Caco-2 (cell line): ENCODE measurements at regions not wholly inside any gene's neighbourhood (a gene's known extent, or its start where the extent isn't known, plus 50 kb on each side); places are given as distances from the start of the nearest gene placed in this dataset.

Experiments
- BruUV-seq: library from RNA; stranded (reverse); fragments of 400-500 nt; replicated peaks from 2 replicates; lab custom pipeline; 2021; lab: Mats Ljungman, UMichigan
- CTCF ChIA-PET: fragments of 300-600 bp; sonication (Branson Sonifier 250); formaldehyde crosslinking; loops from one replicate; lab custom pipeline; 2022; ENCODE audit warnings: antibody characterized with exemption; lab: Charles Lee
- POLR2A ChIA-PET: fragments of 300-600 bp; sonication (Branson Sonifier 250); formaldehyde crosslinking; loops from one replicate; lab custom pipeline; 2022; ENCODE audit warnings: antibody characterized with exemption; lab: Charles Lee
- DNase-seq, 2 experiments: peaks; one replicate each; pipeline versions ENCODE4 v3.0.0 to v3.0.0-alpha.2; 2020 to 2022
- H3K27me3 ChIP-seq: replicated peaks from 2 replicates; pipeline ENCODE4 v1.6.0; 2011; ENCODE audit warnings: low read length; ENCODE audit not compliant: control insufficient read depth, insufficient read depth
- H3K36me3 ChIP-seq: 2 replicates; pipeline ENCODE4 v1.5.1; 2011; ENCODE audit warnings: low read length; ENCODE audit not compliant: control insufficient read depth, insufficient read depth
- H3K4me1 ChIP-seq: fragments of 250-450 bp; sonication (Bioruptor Pico); 2 replicates; pipeline ENCODE4 v1.5.1; 2020; ENCODE audit warnings: mild to moderate bottlenecking
- H3K4me3 ChIP-seq: 2 replicates; pipeline ENCODE4 v1.5.1; 2011; ENCODE audit warnings: low read depth, mild to moderate bottlenecking, control low read depth, low read length
- H3K9me3 ChIP-seq: fragments of 250-450 bp; sonication (Bioruptor Pico); 2 replicates; pipeline ENCODE4 v1.5.1; 2020; ENCODE audit warnings: mild to moderate bottlenecking, moderate library complexity
- H3K27ac Mint-ChIP-seq: one replicate; pipeline ENCODE4 v1.8.0; 2022; ENCODE audit warnings: mixed read lengths; ENCODE audit not compliant: unreplicated experiment
- H3K27me3 Mint-ChIP-seq: one replicate; pipeline ENCODE4 v1.8.0; 2022; ENCODE audit warnings: mixed read lengths; ENCODE audit not compliant: insufficient read depth, unreplicated experiment
- H3K36me3 Mint-ChIP-seq: one replicate; pipeline ENCODE4 v1.8.0; 2022; ENCODE audit warnings: mild to moderate bottlenecking, mixed read lengths; ENCODE audit not compliant: insufficient read depth, unreplicated experiment
- H3K4me1 Mint-ChIP-seq: one replicate; pipeline ENCODE4 v1.8.0; 2022; ENCODE audit warnings: low read depth, mixed read lengths; ENCODE audit not compliant: unreplicated experiment
- H3K4me3 Mint-ChIP-seq: one replicate; pipeline ENCODE4 v1.8.0; 2022; ENCODE audit warnings: mild to moderate bottlenecking, moderate library complexity, mixed read lengths; ENCODE audit not compliant: unreplicated experiment
- H3K9me3 Mint-ChIP-seq: one replicate; pipeline ENCODE4 v1.8.0; 2022; ENCODE audit warnings: mixed read lengths; ENCODE audit not compliant: unreplicated experiment
- intact Hi-C: fragments of 100-400 bp; cut with micrococcal nuclease; formaldehyde crosslinking; loops from one replicate; pipeline ENCODE4 v1.10.0; 2022; ENCODE audit not compliant: unreplicated experiment
- TF ChIP-seq, protein P1 (sequence below), 2 experiments: fragments of 200-600 bp in 1 of 2; IDR thresholded peaks; 1 replicate in 1 of 2; 2 replicates in 1 of 2; pipeline versions ENCODE4 v1.5.1 to v1.8.0; 2011 to 2022; ENCODE audit warnings: antibody characterized with exemption in 1 of 2, control low read depth in 1 of 2, inconsistent platforms in 1 of 2, low read depth in 1 of 2, low read length in 1 of 2, mild to moderate bottlenecking in 1 of 2, moderate library complexity in 1 of 2; ENCODE audit not compliant: insufficient read depth in 1 of 2, severe bottlenecking in 1 of 2, unreplicated experiment in 1 of 2

DNA sequence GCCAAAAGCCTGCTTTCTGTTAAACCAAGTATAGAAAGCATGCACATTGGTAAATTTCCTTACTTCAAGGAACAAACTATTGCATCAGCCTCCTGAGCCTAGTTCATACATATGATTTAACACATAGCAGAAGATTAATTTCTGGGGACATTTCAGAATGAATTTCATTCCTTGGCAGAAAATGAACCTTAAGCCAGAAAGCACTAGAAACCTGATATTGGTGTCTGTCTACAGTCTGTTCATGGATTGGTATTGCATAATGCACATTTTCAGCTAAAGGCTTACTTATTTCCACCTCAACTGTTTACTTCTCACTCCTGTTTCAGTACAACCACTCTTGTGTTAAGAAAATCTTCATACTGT, 1471.8 kb upstream of the NUDT12 start:
- no peaks in the 10 kb centered on the region for H3K36me3 ChIP-seq
- H3K9me3 ChIP-seq, result no peaks in the 10 kb centered on the region
- CTCF ChIA-PET, result no interaction called here
- no peaks in the 10 kb centered on the region for H3K27me3 ChIP-seq
- Mint-ChIP-seq H3K4me1 (peaks cover 16% of the 10 kb centered on the region), H3K9me3 (peaks cover 15% of the 10 kb centered on the region), H3K27me3 (no peaks in the 10 kb centered on the region), H3K27ac (peak overlapping the region; percentile 62), H3K36me3 (no peaks in the 10 kb centered on the region), H3K4me3 (no peak overlapping the region)
- BruUV-seq, result no TSS peak
- peaks cover 18% of the 10 kb centered on the region for H3K4me1 ChIP-seq
- POLR2A ChIA-PET, result no interaction called here
- no peak overlapping the region for H3K4me3 ChIP-seq
- no peak for DNase-seq
- TF ChIP-seq, protein P1, sequence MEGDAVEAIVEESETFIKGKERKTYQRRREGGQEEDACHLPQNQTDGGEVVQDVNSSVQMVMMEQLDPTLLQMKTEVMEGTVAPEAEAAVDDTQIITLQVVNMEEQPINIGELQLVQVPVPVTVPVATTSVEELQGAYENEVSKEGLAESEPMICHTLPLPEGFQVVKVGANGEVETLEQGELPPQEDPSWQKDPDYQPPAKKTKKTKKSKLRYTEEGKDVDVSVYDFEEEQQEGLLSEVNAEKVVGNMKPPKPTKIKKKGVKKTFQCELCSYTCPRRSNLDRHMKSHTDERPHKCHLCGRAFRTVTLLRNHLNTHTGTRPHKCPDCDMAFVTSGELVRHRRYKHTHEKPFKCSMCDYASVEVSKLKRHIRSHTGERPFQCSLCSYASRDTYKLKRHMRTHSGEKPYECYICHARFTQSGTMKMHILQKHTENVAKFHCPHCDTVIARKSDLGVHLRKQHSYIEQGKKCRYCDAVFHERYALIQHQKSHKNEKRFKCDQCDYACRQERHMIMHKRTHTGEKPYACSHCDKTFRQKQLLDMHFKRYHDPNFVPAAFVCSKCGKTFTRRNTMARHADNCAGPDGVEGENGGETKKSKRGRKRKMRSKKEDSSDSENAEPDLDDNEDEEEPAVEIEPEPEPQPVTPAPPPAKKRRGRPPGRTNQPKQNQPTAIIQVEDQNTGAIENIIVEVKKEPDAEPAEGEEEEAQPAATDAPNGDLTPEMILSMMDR (IDR thresholded peaks at IDR 0.05; ENCODE audit: insufficient read depth in 1 of 2, low read depth in 1 of 2, low read length in 1 of 2, severe bottlenecking in 1 of 2, unreplicated experiment in 1 of 2), result no peak
- intact Hi-C loops, result loop anchor here (5.0 kb wide), 1 partner anchor 187 kb away; no protein-coding TSS in a partner anchor

DNA sequence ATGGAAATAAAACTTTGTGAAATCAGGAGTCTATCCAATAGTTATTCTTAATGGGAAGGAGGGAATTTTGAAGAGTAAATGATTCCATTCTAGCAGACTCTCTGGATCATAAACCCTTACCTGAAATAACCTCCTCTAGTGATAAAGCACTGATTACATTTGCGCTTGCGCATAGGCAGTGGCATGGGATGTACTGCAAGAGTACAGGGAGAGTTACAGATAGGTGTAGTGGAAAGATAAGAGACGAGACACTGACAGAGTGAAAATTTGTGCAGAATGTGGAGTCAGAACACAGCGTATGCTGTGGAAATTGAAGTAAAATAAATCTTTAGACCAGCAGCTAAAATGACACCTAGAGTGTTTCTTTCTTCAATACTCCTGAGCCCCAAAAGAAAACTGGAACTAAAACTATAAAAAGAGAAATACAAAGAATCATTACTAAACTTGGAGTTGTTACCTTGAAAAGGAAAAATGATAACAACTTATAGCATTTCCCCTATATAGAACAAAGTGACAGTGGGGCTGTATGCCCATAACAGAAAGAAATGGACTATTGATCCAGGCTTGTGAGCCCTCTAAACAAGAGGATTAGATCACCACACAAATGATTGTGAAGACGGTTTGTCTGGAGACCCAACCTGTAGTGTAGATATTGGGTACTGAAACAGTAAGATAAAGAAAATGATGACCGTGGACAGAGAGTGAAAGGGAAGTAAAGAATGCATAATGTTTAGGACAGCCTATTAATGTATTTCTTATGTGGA, 1471.2 kb upstream of the NUDT12 start:
- peak overlapping the region; percentile 62 for H3K27ac Mint-ChIP-seq
- no TSS peak for BruUV-seq
- peak overlapping the region; percentile 12 for H3K4me3 Mint-ChIP-seq
- intact Hi-C loops, result loop anchor here (5.0 kb wide), 1 partner anchor 187 kb away; no protein-coding TSS in a partner anchor
- peaks cover 16% of the 10 kb centered on the region for H3K4me1 Mint-ChIP-seq
- no peaks in the 10 kb centered on the region for H3K36me3 Mint-ChIP-seq
- DNase-seq, result peak; percentile 64 to 73
- Histone ChIP-seq H3K27me3 (no peaks in the 10 kb centered on the region), H3K36me3 (no peaks in the 10 kb centered on the region), H3K9me3 (no peaks in the 10 kb centered on the region), H3K4me1 (peaks cover 18% of the 10 kb centered on the region), H3K4me3 (no peak overlapping the region)
- peaks cover 11% of the 10 kb centered on the region for H3K9me3 Mint-ChIP-seq
- ChIA-PET CTCF (no interaction called here), POLR2A (no interaction called here)
- TF ChIP-seq, protein P1 (IDR thresholded peaks at IDR 0.05; ENCODE audit: insufficient read depth in 1 of 2, low read depth in 1 of 2, low read length in 1 of 2, severe bottlenecking in 1 of 2, unreplicated experiment in 1 of 2), result no peak
- no peaks in the 10 kb centered on the region for H3K27me3 Mint-ChIP-seq

DNA sequence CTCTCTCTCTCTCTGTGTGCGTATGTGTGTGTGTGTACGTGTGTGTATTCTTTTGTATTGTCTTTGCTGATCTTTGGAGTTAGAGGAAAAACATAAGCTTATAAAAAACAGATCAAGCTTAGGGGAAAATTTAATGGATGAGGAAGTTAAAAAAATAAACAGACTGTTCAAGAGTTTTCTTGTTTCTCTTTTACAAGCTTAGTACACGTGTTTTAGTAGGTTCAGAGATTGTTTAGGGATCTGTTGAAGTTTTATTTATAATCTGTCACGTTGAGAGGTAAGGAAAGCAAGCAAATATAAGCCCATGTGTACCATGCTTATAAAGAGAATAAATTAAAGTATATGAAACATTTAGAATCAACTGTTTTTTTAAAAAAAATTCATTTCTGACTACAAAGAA, 1470.3 kb upstream of the NUDT12 start:
- H3K4me1 ChIP-seq, result peaks cover 18% of the 10 kb centered on the region
- Mint-ChIP-seq H3K4me3 (no peak overlapping the region), H3K4me1 (peaks cover 16% of the 10 kb centered on the region), H3K27me3 (no peaks in the 10 kb centered on the region), H3K9me3 (peaks cover 11% of the 10 kb centered on the region), H3K36me3 (no peaks in the 10 kb centered on the region), H3K27ac (no peak overlapping the region)
- BruUV-seq, result no TSS peak
- H3K27me3 ChIP-seq, result no peaks in the 10 kb centered on the region
- TF ChIP-seq, protein P1 (IDR thresholded peaks at IDR 0.05; ENCODE audit: insufficient read depth in 1 of 2, low read depth in 1 of 2, low read length in 1 of 2, severe bottlenecking in 1 of 2, unreplicated experiment in 1 of 2), result no peak
- no peak overlapping the region for H3K4me3 ChIP-seq
- no peaks in the 10 kb centered on the region for H3K36me3 ChIP-seq
- POLR2A ChIA-PET, result no interaction called here
- DNase-seq, result no peak
- CTCF ChIA-PET, result no interaction called here
- intact Hi-C loops, result loop anchor here (5.0 kb wide), 1 partner anchor 186 kb away; no protein-coding TSS in a partner anchor
- no peaks in the 10 kb centered on the region for H3K9me3 ChIP-seq
